ENCODE measurements at regions not wholly inside any gene's neighbourhood (a gene's known extent, or its start where the extent isn't known, plus 50 kb on each side); places are given as distances from the start of the nearest gene placed in this dataset.

- TF ChIP-seq CTCF (conservative IDR thresholded peaks at IDR 0.05 in 1 of 2, IDR thresholded peaks at IDR 0.05 in 1 of 2; ENCODE audit: low read depth in 1 of 2, low read length in 2 of 2) (no peak), EZH2 (IDR thresholded peaks at IDR 0.05; ENCODE audit: low read length, missing control alignments) (no peak)
These were observed 53.6 kb upstream of the CAB39 start for GRCh38 chr2:230658877-230659652.

All from fibroblast of lung (primary cell).